ENCODE measurements at regions not wholly inside any gene's neighbourhood (a gene's known extent, or its start where the extent isn't known, plus 50 kb on each side); places are given as distances from the start of the nearest gene placed in this dataset.

DNA sequence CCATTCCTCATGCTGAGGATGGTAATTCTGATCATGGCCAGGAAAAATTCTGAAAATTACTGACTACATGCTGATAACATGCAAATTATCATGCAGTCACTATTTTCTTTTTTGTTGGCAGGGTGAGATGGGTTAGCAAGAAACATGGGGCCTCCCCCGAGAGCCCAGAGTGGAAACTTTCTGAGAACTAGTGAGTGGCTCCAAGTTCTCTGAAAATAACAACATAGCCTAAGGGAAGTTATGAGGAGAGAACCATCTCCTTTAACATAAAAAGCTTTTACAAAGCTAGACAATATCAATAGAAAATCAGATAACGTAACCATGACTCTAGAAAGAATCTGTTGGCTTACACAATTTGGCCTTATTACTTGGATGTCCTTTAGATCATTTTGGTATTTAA, 254.2 kb downstream of the PLOD2 start:
- TF ChIP-seq POLR2A (IDR thresholded peaks at IDR 0.05): no peak
- TF ChIP-seq EP300 (IDR thresholded peaks at IDR 0.05): no peak
- TF ChIP-seq, protein P1, sequence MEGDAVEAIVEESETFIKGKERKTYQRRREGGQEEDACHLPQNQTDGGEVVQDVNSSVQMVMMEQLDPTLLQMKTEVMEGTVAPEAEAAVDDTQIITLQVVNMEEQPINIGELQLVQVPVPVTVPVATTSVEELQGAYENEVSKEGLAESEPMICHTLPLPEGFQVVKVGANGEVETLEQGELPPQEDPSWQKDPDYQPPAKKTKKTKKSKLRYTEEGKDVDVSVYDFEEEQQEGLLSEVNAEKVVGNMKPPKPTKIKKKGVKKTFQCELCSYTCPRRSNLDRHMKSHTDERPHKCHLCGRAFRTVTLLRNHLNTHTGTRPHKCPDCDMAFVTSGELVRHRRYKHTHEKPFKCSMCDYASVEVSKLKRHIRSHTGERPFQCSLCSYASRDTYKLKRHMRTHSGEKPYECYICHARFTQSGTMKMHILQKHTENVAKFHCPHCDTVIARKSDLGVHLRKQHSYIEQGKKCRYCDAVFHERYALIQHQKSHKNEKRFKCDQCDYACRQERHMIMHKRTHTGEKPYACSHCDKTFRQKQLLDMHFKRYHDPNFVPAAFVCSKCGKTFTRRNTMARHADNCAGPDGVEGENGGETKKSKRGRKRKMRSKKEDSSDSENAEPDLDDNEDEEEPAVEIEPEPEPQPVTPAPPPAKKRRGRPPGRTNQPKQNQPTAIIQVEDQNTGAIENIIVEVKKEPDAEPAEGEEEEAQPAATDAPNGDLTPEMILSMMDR (IDR thresholded peaks at IDR 0.05): no peak

Measured in tibial nerve (tissue), 4 donors.